Rectal smooth muscle tissue (tissue), 1 donor: ENCODE measurements at regions not wholly inside any gene's neighbourhood (a gene's known extent, or its start where the extent isn't known, plus 50 kb on each side); places are given as distances from the start of the nearest gene placed in this dataset.

Experiments used
- H3K27ac ChIP-seq: one replicate; pipeline ENCODE4 v1.7.0; 2013; ENCODE audit warnings: low read depth, low read length, inconsistent platforms
- H3K27me3 ChIP-seq: one replicate; pipeline ENCODE4 v1.7.0; 2013; ENCODE audit warnings: low read length; ENCODE audit not compliant: control insufficient read depth, insufficient read depth
- H3K36me3 ChIP-seq: one replicate; pipeline ENCODE4 v1.7.0; 2013; ENCODE audit warnings: low read length; ENCODE audit not compliant: control insufficient read depth, insufficient read depth
- H3K4me1 ChIP-seq: one replicate; pipeline ENCODE4 v1.7.0; 2013; ENCODE audit warnings: low read length; ENCODE audit not compliant: control insufficient read depth, insufficient read depth
- H3K4me3 ChIP-seq: one replicate; pipeline ENCODE4 v1.7.0; 2013; ENCODE audit warnings: low read length
- H3K9ac ChIP-seq: one replicate; pipeline ENCODE4 v1.7.0; 2013; ENCODE audit warnings: low read length

DNA sequence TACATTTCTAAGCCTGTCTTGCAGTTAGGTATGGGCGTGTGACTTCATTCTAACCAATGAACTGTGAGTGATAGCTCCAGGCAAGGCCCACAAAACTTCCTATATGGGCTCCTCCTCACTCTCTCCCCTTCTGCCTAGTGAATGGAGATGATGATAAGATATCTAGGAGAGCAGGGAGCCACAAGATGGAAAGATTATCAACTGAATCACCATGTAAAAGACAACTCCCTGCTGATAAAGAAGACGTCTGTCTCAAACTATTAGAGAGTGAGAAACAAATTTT is 237.1 kb downstream of the GPD2 start:
- Histone ChIP-seq H3K27ac (no peak overlapping the region), H3K36me3 (no peaks in the 10 kb centered on the region), H3K4me3 (no peak overlapping the region), H3K27me3 (no peaks in the 10 kb centered on the region), H3K9ac (no peak overlapping the region), H3K4me1 (no peaks in the 10 kb centered on the region)

DNA sequence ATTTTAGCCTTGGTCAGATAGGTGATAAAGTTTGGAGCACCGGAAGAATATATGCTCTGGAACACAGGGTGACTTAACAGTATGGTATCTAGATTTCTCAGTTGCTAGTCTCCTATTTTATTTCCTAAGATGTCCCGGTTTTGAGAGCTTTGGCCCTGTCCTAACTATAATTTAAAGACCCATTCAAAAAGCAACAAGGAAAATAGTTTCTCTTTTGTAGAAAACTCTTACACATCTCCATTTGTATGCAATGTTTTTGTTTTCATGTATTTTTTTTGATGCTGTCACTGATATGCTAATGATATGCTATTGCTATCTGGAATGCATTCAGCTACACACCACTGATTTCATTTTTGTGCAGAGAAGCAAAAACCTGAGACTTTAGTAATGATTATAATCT is 237.8 kb downstream of the GPD2 start:
- no peak overlapping the region for H3K27ac ChIP-seq
- H3K4me1 ChIP-seq = no peaks in the 10 kb centered on the region
- no peaks in the 10 kb centered on the region for H3K36me3 ChIP-seq
- no peak overlapping the region for H3K9ac ChIP-seq
- H3K27me3 ChIP-seq = no peaks in the 10 kb centered on the region
- H3K4me3 ChIP-seq = no peak overlapping the region

DNA sequence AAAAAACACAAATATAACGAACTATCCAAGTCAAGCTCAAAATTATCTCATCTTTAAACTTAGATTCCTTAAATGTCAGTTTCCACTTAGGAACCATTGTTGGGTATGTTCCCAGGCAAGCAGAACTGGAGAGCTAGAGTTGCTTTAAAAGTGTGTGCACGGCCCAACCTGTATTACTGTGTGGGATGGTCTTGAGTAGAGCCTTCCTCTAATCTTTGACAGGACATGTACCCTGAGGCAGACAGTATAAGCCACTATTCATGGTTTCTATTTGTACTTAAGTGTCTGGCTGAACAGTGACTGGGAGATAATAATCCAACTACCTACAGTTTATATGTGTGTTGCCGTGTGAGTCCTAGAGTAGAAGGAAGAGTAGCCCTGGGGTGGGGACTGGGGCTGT is 239.7 kb downstream of the GPD2 start:
- Histone ChIP-seq H3K9ac (no peak overlapping the region), H3K36me3 (no peaks in the 10 kb centered on the region), H3K4me3 (no peak overlapping the region), H3K4me1 (no peaks in the 10 kb centered on the region), H3K27ac (no peak overlapping the region), H3K27me3 (no peaks in the 10 kb centered on the region)

DNA sequence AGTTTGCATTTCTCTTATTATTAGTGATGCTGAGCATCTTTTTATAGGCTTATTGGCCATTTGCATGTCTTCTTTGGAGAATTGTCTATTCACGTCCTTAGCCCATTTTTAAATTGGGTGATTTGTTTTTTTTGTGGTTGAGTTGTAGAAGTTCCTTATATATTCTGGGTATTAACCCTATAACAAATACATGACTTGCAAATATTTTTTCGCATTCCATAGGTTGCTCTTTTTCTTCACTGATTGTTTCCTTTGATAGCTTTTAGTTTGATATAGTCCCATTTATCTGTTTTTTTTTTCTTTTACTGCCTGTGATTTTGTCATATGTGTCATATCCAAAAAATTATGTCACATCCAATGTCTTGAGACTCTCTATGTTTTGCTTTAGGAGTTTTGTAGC is 243.6 kb downstream of the GPD2 start:
- H3K9ac ChIP-seq = no peak overlapping the region
- no peak overlapping the region for H3K4me3 ChIP-seq
- H3K27me3 ChIP-seq = no peaks in the 10 kb centered on the region
- H3K27ac ChIP-seq = no peak overlapping the region
- H3K36me3 ChIP-seq = no peaks in the 10 kb centered on the region
- H3K4me1 ChIP-seq = no peaks in the 10 kb centered on the region

DNA sequence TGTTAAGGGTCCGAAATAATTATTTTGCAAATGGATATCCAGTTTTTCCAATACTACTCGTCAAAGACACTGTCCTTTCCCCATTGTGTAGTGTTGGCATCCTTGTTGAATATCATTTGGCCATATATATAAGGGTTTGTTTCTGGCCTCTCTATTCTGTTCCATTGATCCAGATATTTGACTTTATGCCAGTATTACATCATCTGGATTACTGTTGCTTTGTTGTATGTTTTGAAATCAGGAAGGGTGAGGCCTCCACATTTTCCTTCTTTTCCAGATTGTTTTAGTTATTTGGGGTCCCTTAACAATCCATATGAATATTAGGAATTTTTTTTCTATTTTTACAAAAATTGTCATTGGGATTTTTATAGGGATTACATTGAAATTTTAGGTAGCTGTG is 244.1 kb downstream of the GPD2 start:
- no peak overlapping the region for H3K4me3 ChIP-seq
- H3K4me1 ChIP-seq = no peaks in the 10 kb centered on the region
- no peak overlapping the region for H3K27ac ChIP-seq

DNA sequence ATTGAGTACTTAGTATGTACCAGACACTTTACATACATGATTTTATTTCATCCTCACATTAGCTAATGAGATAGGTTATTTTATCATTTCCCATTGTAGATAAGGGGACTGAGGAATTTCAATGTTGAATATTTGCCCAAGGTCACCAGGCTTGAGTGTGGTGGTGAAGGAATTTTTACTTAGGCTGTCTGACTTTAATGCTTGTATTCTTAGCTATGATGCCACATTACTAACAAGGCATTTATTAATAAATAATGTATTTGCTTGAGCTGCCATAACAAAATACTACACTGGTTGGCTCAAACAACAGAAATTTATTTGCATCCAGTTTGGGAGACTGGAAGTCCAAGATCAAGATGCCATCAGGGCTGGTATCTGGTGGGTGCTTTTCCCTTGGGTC is 250.9 kb downstream of the GPD2 start:
- H3K9ac ChIP-seq = no peak overlapping the region
- H3K4me3 ChIP-seq = no peak overlapping the region
- H3K27ac ChIP-seq = no peak overlapping the region
- no peaks in the 10 kb centered on the region for H3K27me3 ChIP-seq
- no peaks in the 10 kb centered on the region for H3K36me3 ChIP-seq
- H3K4me1 ChIP-seq = no peaks in the 10 kb centered on the region

More for the DNA sequence above, 244.1 kb downstream of the GPD2 start:
- H3K27me3 ChIP-seq = no peaks in the 10 kb centered on the region
- no peak overlapping the region for H3K9ac ChIP-seq
- no peaks in the 10 kb centered on the region for H3K36me3 ChIP-seq

DNA sequence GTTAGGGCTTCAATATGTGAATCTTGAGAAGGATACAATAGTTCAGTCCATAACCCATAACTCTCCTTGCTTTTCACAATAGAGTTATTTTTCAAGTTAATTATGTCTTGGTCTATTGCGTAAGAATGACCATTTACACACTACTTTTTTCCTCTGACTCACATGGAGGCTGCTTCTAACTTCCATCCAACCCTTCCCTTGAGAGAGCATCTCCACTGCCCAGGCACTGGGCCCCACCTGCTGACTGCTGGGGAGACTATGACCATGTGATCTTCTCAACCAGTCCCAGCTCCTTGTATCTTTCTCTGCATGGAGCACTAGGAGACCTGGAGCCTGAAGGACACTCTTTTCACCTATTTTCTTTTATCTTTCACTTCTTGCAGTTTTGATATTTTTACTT is 251.5 kb downstream of the GPD2 start:
- Histone ChIP-seq H3K36me3 (no peaks in the 10 kb centered on the region), H3K4me1 (no peaks in the 10 kb centered on the region), H3K27ac (no peak overlapping the region), H3K9ac (no peak overlapping the region), H3K4me3 (no peak overlapping the region), H3K27me3 (no peaks in the 10 kb centered on the region)

DNA sequence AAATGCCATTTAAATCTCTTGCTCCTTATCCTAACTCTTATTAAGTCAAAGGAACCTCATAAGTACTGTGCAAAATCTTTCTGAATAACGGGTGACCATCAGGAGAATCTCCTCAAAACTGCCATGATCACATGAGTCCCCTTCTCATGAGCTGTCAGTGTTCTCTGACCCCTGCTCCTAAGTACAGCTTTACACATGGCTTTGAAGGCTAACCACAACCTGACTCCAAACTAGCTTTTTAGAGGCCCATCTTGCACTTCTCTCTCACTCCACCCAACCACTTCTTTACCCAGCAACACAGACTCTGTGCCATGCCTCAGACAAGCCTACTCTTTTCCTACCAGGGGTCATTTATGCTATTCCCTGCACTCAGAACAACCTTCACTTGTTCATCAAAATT is 253.8 kb downstream of the GPD2 start:
- no peaks in the 10 kb centered on the region for H3K27me3 ChIP-seq
- no peak overlapping the region for H3K9ac ChIP-seq
- no peaks in the 10 kb centered on the region for H3K36me3 ChIP-seq
- no peak overlapping the region for H3K27ac ChIP-seq
- H3K4me1 ChIP-seq = no peaks in the 10 kb centered on the region
- H3K4me3 ChIP-seq = no peak overlapping the region

DNA sequence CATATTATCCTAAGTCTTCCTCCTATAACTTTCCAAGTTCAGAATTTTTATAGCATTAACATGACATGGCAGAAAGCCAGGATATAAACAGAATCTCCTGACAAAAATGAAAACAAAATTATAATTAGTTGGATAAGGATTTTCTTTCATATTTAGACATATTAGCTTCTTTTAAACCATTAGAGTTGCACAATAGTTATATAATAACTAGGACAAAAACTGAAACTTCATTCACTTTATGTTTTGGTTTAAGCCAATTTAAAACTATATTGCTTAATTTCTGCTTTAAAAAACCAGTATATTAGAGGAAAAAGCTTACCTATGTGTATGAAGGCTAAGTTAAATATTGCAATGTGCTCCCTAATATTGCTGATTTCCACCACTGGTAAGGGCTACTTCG is 254.8 kb downstream of the GPD2 start:
- Histone ChIP-seq H3K27me3 (no peaks in the 10 kb centered on the region), H3K4me1 (no peaks in the 10 kb centered on the region), H3K36me3 (no peaks in the 10 kb centered on the region), H3K27ac (no peak overlapping the region), H3K4me3 (no peak overlapping the region), H3K9ac (no peak overlapping the region)

DNA sequence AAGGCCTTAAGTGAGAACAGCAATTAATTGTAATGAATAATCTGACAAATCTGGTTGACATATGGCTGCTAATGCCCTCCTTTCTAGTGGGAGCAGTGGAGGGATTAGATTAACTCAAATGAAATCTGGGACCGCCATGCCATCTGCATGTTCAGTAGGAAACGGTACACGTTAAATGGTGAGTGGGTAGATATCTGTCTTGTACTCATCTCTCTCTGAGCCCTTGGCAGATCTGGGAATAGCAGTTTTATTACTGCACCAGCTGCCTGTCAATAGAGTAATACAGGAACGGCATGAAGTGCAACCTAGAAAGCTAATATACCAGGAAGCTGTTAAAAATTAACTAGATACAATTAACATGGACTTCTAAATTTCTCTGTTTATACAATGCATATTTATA is 258.8 kb downstream of the GPD2 start:
- Histone ChIP-seq H3K4me1 (no peaks in the 10 kb centered on the region), H3K4me3 (no peak overlapping the region), H3K27ac (no peak overlapping the region), H3K36me3 (no peaks in the 10 kb centered on the region), H3K9ac (no peak overlapping the region), H3K27me3 (no peaks in the 10 kb centered on the region)

DNA sequence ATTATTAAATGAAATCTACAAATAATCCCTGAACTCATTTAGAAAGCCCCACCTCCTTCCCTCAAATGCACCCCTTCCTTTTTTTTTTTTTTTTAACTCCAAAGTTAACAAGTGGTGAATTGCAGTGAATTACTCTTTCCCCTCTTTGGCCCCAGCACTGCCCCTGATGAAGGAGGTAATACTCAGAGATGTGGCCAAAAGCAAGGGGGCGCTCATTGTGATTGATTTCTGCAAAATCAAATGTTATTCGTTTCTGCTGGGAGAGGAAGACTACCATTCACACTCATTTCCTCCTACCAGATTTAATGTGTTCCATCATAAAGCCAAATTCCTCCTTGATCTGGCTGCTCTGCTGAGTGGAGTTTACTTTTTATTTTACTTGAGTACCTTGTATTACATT is 259.4 kb downstream of the GPD2 start:
- Histone ChIP-seq H3K9ac (no peak overlapping the region), H3K36me3 (no peaks in the 10 kb centered on the region), H3K27me3 (no peaks in the 10 kb centered on the region), H3K4me1 (no peaks in the 10 kb centered on the region), H3K27ac (no peak overlapping the region), H3K4me3 (no peak overlapping the region)

DNA sequence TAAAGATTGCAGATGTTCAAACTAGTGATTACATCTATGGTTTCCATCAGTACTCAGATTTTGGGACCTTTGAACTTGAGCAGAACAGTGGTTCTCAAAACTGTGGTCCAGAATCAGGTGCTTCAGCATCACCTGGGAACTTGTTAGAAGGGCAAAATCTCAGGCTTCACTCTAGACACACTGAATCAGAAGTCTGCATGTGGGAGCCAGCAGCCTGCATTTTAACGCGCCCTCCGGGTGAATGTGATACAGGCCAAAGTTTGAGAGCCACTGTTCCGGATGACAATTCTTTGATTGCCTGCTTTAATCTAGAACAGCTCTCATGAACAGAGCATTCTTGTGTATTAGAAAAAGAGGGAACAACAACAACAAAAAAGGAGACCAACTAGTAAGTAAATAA is 261.7 kb downstream of the GPD2 start:
- no peak overlapping the region for H3K4me3 ChIP-seq
- no peak overlapping the region for H3K9ac ChIP-seq
- H3K36me3 ChIP-seq = no peaks in the 10 kb centered on the region
- no peaks in the 10 kb centered on the region for H3K4me1 ChIP-seq
- H3K27ac ChIP-seq = no peak overlapping the region
- no peaks in the 10 kb centered on the region for H3K27me3 ChIP-seq

DNA sequence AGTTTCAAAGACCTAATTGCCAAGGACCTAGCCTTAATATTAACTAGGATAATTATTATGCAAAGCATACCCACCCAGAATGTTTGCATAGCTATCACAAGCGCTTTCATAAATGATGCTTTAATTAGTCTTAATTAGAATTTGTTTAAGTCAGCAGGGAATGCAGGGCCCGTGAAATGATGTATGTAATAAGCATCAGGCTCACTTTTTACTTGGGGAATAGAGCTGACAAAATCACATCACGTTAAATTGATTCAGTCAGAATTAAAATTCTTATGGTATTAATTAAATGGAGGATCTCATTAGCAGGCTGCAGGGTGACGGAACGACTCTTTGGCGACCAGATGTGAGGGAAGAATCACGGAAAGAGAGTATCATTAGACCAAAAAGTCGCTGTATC is 264.5 kb downstream of the GPD2 start:
- no peaks in the 10 kb centered on the region for H3K4me1 ChIP-seq

DNA sequence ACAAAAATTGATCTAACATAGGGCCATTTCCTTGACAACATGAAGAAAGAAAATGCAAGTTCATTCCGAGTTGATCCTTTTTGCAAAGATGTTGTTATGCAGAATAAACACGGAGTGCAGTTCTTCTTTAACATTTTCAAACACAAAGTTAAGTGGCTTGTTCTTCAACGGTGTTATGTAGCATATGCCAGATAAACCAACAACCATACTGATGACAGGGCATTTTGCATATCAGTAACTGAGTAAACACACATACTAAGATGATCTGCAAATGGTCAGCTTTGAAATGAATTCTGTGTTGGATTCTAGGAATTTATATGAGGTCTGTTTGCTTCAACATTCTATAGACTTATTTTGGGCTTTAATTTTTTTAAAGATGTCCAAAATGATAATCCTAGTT is 266.4 kb downstream of the GPD2 start:
- H3K9ac ChIP-seq = no peak overlapping the region
- no peaks in the 10 kb centered on the region for H3K4me1 ChIP-seq
- H3K36me3 ChIP-seq = no peaks in the 10 kb centered on the region
- no peak overlapping the region for H3K4me3 ChIP-seq
- no peak overlapping the region for H3K27ac ChIP-seq
- H3K27me3 ChIP-seq = no peaks in the 10 kb centered on the region

More for the DNA sequence above, 264.5 kb downstream of the GPD2 start:
- H3K9ac ChIP-seq = no peak overlapping the region
- no peaks in the 10 kb centered on the region for H3K27me3 ChIP-seq
- no peak overlapping the region for H3K27ac ChIP-seq
- H3K36me3 ChIP-seq = no peaks in the 10 kb centered on the region
- H3K4me3 ChIP-seq = no peak overlapping the region
